OCI-LY7 (cell line): ENCODE measurements at regions not wholly inside any gene's neighbourhood (a gene's known extent, or its start where the extent isn't known, plus 50 kb on each side); places are given as distances from the start of the nearest gene placed in this dataset.

Source experiments
- BruUV-seq: library from RNA; stranded (reverse); fragments of 400-500 nt; replicated peaks from 2 replicates; lab custom pipeline; 2021; lab: Mats Ljungman, UMichigan
- CTCF ChIA-PET: fragments of 300-600 bp; sonication (Branson Sonifier 250); formaldehyde crosslinking; loops from one replicate; lab custom pipeline; 2022; ENCODE audit warnings: antibody characterized with exemption; ENCODE audit not compliant: unreplicated experiment; lab: Charles Lee
- POLR2A ChIA-PET: fragments of 300-600 bp; sonication (Branson Sonifier 250); formaldehyde crosslinking; loops from one replicate; lab custom pipeline; 2022; ENCODE audit warnings: antibody characterized with exemption; lab: Charles Lee
- DNase-seq: peaks from one replicate; pipeline ENCODE4 v3.0.0-alpha.2; 2015; ENCODE audit warnings: low spot score
- H2AFZ ChIP-seq: fragments of 200-600 bp; sonication (generic), shearing (Covaris generic); 2 replicates; pipeline ENCODE4 v1.6.1; 2014; ENCODE audit warnings: mild to moderate bottlenecking, antibody characterized with exemption, low read length, moderate library complexity
- H3K27ac ChIP-seq: fragments of 200-600 bp; sonication (generic); 2 replicates; pipeline ENCODE4 v1.5.1; 2014; ENCODE audit warnings: mixed run types, low read depth, mild to moderate bottlenecking, moderate library complexity, low read length, inconsistent platforms; ENCODE audit not compliant: poor library complexity, severe bottlenecking
- H3K36me3 ChIP-seq: fragments of 200-600 bp; sonication (generic); 2 replicates; pipeline ENCODE4 v1.6.1; 2014; ENCODE audit warnings: mild to moderate bottlenecking, antibody characterized with exemption, low read length, moderate library complexity, mixed read lengths; ENCODE audit not compliant: insufficient read depth
- H3K4me1 ChIP-seq: fragments of 200-600 bp; sonication (generic); 2 replicates; pipeline ENCODE4 v1.5.1; 2014; ENCODE audit warnings: mild to moderate bottlenecking, low read length; ENCODE audit not compliant: insufficient read depth, poor library complexity, severe bottlenecking
- H3K4me2 ChIP-seq: fragments of 200-600 bp; sonication (generic); 2 replicates; pipeline ENCODE4 v1.6.1; 2014; ENCODE audit warnings: mild to moderate bottlenecking, low read length
- H3K4me3 ChIP-seq: fragments of 200-600 bp; sonication (generic); 2 replicates; pipeline ENCODE4 v1.5.1; 2014; ENCODE audit warnings: mild to moderate bottlenecking, low read depth, low read length; ENCODE audit not compliant: poor library complexity, severe bottlenecking
- H3K79me2 ChIP-seq: fragments of 200-600 bp; sonication (generic); 2 replicates; pipeline ENCODE4 v1.6.1; 2016; ENCODE audit warnings: low read depth, mild to moderate bottlenecking, low read length, moderate library complexity, mixed read lengths; ENCODE audit not compliant: insufficient read depth
- H3K9me2 ChIP-seq: fragments of 200-600 bp; sonication (generic); 2 replicates; pipeline ENCODE4 v1.6.1; 2016; ENCODE audit warnings: mild to moderate bottlenecking, low read length, mixed read lengths; ENCODE audit not compliant: insufficient read depth
- H3K9me3 ChIP-seq: fragments of 200-600 bp; sonication (generic); 2 replicates; pipeline ENCODE4 v1.6.1; 2014; ENCODE audit warnings: mild to moderate bottlenecking, mixed run types, low read length, mixed read lengths
- H4K20me1 ChIP-seq: fragments of 200-600 bp; sonication (generic); 2 replicates; pipeline ENCODE4 v1.6.1; 2014; ENCODE audit warnings: mild to moderate bottlenecking, antibody characterized with exemption, low read length, moderate library complexity, mixed read lengths; ENCODE audit not compliant: insufficient read depth
- EZH2phosphoT487 ChIP-seq: fragments of 200-600 bp; sonication (generic); IDR thresholded peaks from 2 replicates; pipeline ENCODE4 v1.6.1; 2018; ENCODE audit warnings: low read depth, borderline replicate concordance, mild to moderate bottlenecking, mixed run types, antibody characterized with exemption, low read length, moderate library complexity, mixed read lengths
- intact Hi-C: fragments of 100-400 bp; cut with micrococcal nuclease; formaldehyde crosslinking; loops from one replicate; pipeline ENCODE4 v1.10.0; 2022; ENCODE audit not compliant: unreplicated experiment
- TF ChIP-seq, protein P1 (sequence below): fragments of 200-600 bp; sonication (generic); conservative IDR thresholded peaks from 2 replicates; pipeline ENCODE4 v1.5.1; 2014; ENCODE audit warnings: mild to moderate bottlenecking, antibody characterized with exemption, low read length, moderate library complexity, mixed read lengths

DNA sequence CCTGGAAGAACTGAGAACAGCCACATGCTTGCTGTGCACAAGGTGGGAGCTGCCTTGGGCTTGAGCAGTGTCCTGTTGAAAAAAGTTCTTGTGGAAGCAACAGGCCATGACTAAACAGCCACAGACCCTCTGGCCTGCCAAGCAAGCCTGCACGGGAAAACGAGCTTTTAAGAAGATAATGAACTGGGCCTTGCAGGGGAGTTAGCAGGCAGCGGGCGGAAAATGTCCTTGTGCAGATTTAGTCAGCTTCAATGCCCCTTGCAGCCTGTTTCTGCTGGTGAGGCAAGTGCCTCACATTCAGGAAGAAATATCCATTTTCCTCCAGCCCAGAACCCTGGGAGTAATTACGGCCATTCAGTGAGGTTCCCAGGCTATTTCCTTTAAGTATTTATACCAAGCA is 126.2 kb upstream of the KLHL25 start:
- H3K4me2 ChIP-seq: no peak overlapping the region
- H4K20me1 ChIP-seq: no peaks in the 10 kb centered on the region
- H3K9me3 ChIP-seq: no peaks in the 10 kb centered on the region
- no peak overlapping the region for H2AFZ ChIP-seq
- H3K36me3 ChIP-seq: no peaks in the 10 kb centered on the region
- BruUV-seq: no TSS peak
- TF ChIP-seq, protein P1, sequence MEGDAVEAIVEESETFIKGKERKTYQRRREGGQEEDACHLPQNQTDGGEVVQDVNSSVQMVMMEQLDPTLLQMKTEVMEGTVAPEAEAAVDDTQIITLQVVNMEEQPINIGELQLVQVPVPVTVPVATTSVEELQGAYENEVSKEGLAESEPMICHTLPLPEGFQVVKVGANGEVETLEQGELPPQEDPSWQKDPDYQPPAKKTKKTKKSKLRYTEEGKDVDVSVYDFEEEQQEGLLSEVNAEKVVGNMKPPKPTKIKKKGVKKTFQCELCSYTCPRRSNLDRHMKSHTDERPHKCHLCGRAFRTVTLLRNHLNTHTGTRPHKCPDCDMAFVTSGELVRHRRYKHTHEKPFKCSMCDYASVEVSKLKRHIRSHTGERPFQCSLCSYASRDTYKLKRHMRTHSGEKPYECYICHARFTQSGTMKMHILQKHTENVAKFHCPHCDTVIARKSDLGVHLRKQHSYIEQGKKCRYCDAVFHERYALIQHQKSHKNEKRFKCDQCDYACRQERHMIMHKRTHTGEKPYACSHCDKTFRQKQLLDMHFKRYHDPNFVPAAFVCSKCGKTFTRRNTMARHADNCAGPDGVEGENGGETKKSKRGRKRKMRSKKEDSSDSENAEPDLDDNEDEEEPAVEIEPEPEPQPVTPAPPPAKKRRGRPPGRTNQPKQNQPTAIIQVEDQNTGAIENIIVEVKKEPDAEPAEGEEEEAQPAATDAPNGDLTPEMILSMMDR: no peak
- TF ChIP-seq EZH2phosphoT487: no peak
- no peak overlapping the region for H3K27ac ChIP-seq
- ChIA-PET POLR2A (interaction anchor here (0.9 kb wide), 1 partner anchor 27 kb away, joined by 3 read pairs; no protein-coding TSS in a partner anchor), CTCF (no interaction called here)
- no peaks in the 10 kb centered on the region for H3K4me1 ChIP-seq
- no peak for DNase-seq
- H3K79me2 ChIP-seq: no peaks in the 10 kb centered on the region
- intact Hi-C loops: no loop called here
- no peak overlapping the region for H3K4me3 ChIP-seq
- H3K9me2 ChIP-seq: no peaks in the 10 kb centered on the region

DNA sequence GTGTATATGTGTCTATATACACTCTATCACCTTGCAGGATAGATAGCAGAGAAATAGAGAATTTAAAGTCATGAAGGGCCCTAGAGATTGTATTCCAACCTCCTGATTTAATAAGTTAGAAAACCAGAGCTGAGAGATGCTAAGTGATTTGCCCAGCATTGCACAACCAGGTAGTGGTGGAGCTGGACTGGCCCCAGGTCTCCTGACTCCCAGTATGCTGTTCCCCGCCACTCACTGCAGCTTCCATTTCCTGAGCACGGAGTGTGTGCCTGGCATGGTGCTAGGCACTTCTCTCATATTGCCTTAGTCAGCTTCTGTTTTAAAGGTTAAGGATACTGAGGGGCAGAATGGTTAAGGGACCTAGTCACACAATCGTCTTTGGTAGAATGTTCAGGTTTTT is 129.4 kb upstream of the KLHL25 start:
- Histone ChIP-seq H3K79me2 (no peaks in the 10 kb centered on the region), H2AFZ (no peak overlapping the region), H3K36me3 (no peaks in the 10 kb centered on the region), H4K20me1 (no peaks in the 10 kb centered on the region), H3K4me1 (no peaks in the 10 kb centered on the region), H3K9me3 (no peaks in the 10 kb centered on the region), H3K4me2 (no peak overlapping the region), H3K27ac (no peak overlapping the region), H3K9me2 (no peaks in the 10 kb centered on the region), H3K4me3 (no peak overlapping the region)
- intact Hi-C loops: no loop called here
- ChIA-PET POLR2A (no interaction called here), CTCF (no interaction called here)
- DNase-seq: no peak
- no peak for TF ChIP-seq EZH2phosphoT487
- TF ChIP-seq, protein P1: no peak
- no TSS peak for BruUV-seq

DNA sequence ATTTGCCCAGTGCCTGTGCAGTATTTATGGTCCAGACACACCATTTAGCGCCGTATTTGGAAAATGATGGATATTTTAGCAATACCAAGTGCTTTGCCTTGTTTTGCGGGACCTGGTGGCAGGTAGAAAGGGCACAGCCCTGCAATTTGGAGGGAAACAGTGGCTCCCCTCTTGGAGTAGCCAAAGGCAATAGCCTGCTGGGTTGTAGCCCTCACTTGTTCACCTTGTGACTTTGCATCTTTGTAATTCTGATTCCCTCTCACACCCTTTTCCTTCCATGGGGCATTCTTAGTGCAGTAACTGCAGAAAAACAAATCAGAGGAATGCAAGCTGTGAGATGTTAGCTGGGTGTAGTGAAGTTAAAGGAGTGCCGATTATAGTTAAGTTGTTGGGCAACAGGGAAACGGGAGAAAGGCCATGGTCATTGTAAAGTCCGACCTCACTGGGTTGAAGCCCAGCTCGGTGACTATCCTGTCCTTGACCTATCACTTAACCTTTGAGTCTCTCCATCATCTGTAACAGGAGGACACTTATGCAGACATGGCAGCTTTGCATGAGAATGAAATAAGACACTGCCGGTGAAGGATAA is 131.0 kb upstream of the KLHL25 start:
- Histone ChIP-seq H3K9me2 (no peaks in the 10 kb centered on the region), H3K4me3 (no peak overlapping the region), H3K4me1 (no peaks in the 10 kb centered on the region), H4K20me1 (no peaks in the 10 kb centered on the region), H3K27ac (no peak overlapping the region), H3K36me3 (no peaks in the 10 kb centered on the region), H3K9me3 (no peaks in the 10 kb centered on the region), H3K79me2 (no peaks in the 10 kb centered on the region), H2AFZ (no peak overlapping the region), H3K4me2 (no peak overlapping the region)
- intact Hi-C loops: no loop called here
- ChIA-PET CTCF (no interaction called here), POLR2A (no interaction called here)
- DNase-seq: no peak
- TF ChIP-seq, protein P1: no peak
- no peak for TF ChIP-seq EZH2phosphoT487
- BruUV-seq: no TSS peak
